GM18867 (cell line): ENCODE measurements at regions not wholly inside any gene's neighbourhood (a gene's known extent, or its start where the extent isn't known, plus 50 kb on each side); places are given as distances from the start of the nearest gene placed in this dataset.

Source experiments
- ATAC-seq: cut with Tn5 transposase; IDR thresholded peaks from one replicate; pipeline ENCODE4 v1.9.1; 2021; ENCODE audit warnings: mild to moderate bottlenecking, moderate library complexity; ENCODE audit not compliant: unreplicated experiment

DNA sequence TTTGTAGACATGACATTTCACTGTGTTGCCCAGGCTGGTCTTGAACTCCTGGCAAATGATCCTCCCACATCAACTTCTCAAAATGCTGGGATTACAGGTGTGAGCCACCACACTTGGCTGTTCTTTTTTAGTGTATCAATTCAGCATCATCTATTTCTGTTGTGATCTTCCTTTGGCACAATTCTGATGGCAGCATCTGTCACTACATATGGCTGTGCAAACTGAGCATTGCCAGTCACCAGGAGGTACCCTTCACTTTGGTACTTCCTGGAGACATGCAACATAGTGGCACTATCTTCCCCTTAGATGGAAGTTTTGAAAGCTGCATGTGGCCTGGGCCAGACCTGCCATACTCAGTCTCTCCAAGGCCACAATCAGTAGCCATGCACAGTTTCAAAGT, 467.1 kb upstream of the TMPO start:
- no peak for ATAC-seq

- no peak for ATAC-seq
Observed at GRCh38 chr12:98053202-98053601, 462.2 kb upstream of the TMPO start.

- ATAC-seq: no peak
Observed at GRCh38 chr12:98057701-98058100, 457.7 kb upstream of the TMPO start.

GRCh38 chr12:98058213-98058612, 457.2 kb upstream of the TMPO start:
- no peak for ATAC-seq

GRCh38 chr12:98058838-98059237, 456.6 kb upstream of the TMPO start:
- ATAC-seq: no peak

DNA sequence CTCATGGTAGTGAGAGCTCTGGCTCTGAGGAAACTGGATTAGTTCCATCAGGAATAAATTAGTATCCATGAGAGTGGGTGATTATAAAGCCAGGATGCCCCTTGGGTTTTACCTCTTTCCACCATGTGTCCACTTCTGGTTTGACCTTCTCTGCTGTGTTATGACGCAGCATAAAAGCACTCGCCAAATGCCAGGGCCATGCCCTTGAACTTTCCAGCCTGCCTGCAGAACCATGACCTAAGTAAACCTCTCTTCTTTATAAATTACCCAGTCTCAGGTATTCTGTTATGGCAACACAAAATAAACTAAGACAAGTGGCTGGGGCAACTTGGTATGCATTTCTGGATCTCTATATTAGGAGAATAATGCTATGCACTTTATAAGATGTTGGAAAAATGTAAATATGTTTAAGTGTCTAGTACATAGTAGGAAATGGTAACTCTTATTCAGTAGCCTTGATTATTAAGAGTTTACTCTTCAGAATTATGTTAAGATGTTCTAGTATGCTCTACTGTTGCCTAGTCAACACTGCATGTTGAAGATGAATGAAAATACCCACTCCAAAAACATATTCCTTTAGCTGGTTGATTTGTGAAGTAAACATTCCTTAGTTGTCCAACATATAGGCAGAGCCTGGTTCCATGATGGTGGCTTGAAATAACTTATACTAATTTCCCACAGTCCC, 455.6 kb upstream of the TMPO start:
- ATAC-seq: no peak

DNA sequence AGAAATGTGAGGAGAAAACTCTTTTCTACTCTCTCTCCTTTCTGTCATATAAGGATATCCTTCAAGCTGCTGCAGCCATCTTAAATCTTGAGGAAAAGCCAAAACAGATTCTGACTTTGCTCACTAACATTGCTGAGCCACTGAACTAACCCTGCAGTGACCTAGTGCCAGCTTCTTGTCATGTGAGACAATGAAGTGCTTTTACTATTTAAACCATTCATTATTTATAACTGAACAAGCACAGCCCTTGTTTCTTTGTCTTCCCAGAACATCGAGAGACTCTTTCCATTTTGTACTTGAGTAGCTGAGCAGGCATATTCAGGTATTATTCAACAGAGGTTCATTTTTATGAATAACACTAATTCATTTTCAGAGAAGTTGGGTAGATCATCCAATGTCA, 455.0 kb upstream of the TMPO start:
- ATAC-seq: no peak

DNA sequence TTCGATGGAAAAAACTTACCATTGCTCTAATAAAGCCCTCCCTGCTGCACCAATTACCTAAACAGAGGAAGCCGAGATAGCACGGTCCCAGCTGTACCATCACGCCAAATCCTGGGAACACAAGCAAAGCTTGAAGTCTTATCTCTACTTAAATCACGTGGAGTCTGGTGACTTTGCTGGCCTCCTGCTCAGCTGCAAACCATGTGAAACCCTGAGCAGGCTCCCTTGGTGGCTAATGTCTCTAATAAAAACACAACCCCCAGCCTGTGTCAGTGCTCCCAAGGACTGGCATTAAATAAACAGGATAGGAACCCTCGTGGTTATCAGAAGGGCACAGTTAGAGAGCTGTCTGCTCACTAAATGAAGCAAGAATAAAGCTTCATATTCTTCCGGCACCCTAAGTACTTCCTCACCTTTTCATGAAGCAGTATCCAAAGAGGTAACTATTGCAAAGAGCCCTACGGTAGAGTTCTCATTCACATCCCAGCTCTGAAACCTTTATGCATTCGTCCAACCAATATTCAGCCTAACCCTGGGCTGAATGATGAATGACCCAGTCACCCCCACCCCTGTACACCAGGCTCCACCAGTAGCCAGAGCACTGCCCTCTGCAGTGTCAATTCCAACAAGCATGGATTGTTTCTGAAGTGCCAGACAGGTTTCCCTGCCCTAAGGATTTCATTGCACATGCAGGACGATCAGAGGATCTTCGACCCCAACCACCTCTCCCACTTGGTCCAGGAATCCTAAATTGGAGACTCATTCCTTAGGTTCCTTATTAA, 452.7 kb upstream of the TMPO start:
- no peak for ATAC-seq

DNA sequence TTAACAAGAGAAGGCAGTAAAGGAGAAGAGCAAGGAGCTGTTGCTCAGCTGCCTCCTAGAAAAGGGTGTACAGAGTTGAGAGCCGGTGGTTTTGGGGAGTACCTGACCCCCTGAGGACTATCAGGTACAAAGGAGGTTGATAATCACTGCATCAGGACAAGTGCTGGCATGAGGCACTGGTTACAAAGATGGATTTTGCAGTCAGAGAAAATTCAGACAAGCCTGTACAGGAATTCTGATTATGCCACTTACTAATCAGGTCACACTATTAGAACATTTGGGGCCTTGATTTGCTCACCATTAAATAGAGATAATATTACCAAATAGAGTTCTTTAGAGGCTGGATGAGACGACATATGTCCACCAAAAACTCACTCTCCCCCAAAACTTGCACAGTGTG, 450.9 kb upstream of the TMPO start:
- no peak for ATAC-seq

GRCh38 chr12:98067795-98068194, 447.6 kb upstream of the TMPO start:
- ATAC-seq: no peak

- no peak for ATAC-seq
Observed at GRCh38 chr12:98073610-98074009, 441.8 kb upstream of the TMPO start.

- no peak for ATAC-seq
Observed at GRCh38 chr12:98074286-98074685, 441.1 kb upstream of the TMPO start.

- ATAC-seq: no peak
Observed at GRCh38 chr12:98084391-98084790, 431.0 kb upstream of the TMPO start.

- no peak for ATAC-seq
Observed at GRCh38 chr12:98085046-98085755, 430.2 kb upstream of the TMPO start.

- ATAC-seq: no peak
Observed at GRCh38 chr12:98090731-98091130, 424.7 kb upstream of the TMPO start.

- no peak for ATAC-seq
Observed at GRCh38 chr12:98096436-98096835, 419.0 kb upstream of the TMPO start.

DNA sequence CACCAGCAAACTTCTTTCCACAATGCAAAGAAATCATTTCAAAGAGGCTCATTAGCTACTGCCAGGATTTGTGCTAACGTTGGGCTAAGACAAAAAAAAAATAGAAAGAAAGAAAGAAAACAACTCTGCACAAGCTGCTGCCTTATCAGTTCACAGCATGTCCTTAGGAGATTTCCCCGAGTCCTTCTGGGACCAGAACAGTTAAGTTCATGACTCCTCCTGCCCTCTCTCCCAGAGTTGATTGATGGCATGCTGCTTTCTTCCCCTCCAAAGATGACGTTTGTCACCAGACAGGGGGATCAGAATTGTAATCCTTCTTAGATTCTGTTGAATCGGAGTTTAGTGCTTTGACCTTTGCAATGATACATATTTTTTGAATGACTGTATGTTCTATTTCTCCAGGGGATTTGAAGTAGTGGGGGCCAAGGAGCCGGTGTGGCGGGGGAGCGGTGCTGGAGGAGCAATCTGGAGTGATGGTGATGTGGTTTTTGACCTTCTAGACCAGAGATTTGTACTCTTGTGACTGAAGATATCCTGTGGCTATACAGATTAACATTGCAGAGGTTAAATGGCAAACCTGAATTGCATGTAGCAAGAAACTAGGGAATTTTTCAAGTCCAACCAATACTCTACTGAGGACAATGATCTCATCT, 409.2 kb upstream of the TMPO start:
- ATAC-seq: no peak

GRCh38 chr12:98109266-98109665, 406.1 kb upstream of the TMPO start:
- no peak for ATAC-seq

- ATAC-seq: no peak
Observed at GRCh38 chr12:98110536-98110935, 404.9 kb upstream of the TMPO start.

GRCh38 chr12:98113548-98113947, 401.8 kb upstream of the TMPO start:
- no peak for ATAC-seq

GRCh38 chr12:98121963-98122362, 393.4 kb upstream of the TMPO start:
- ATAC-seq: no peak
